K562 (cell line): ENCODE measurements at regions not wholly inside any gene's neighbourhood (a gene's known extent, or its start where the extent isn't known, plus 50 kb on each side); places are given as distances from the start of the nearest gene placed in this dataset.

Source experiments
- ATAC-seq: fragments of 200-7000 bp; cut with Tn5 transposase; 3 replicates; pipeline ENCODE4 v1.9.1; 2020; ENCODE audit warnings: moderate library complexity
- BruUV-seq: library from RNA; stranded (reverse); fragments of 400-500 nt; replicated peaks from 2 replicates; lab custom pipeline; 2021; lab: Mats Ljungman, UMichigan
- CTCF ChIA-PET: fragments of 300-600 bp; formaldehyde crosslinking; extraction: SDS; loops from one replicate; lab custom pipeline; 2021; ENCODE audit warnings: low intra/inter-chr PET ratio; lab: Yijun Ruan, JAX
- POLR2A ChIA-PET: fragments of 300-600, 350-650 bp; sonication (Branson Sonifier 250); formaldehyde crosslinking; extraction: SDS; loops from one replicate; lab custom pipeline; 2021; ENCODE audit warnings: antibody characterized with exemption, inconsistent platforms; lab: Yijun Ruan, JAX
- DNase-seq, 4 experiments: peaks; one replicate each; pipeline versions ENCODE4 v3.0.0 to v3.0.0-alpha.2; 2011 to 2018; ENCODE audit warnings: low spot score in 3 of 4, mixed read lengths in 3 of 4; ENCODE audit errors: extremely low read depth in 1 of 4
- FAIRE-seq: peaks from 2 replicates; lab custom pipeline; 2011; peaks lifted over from hg19 to GRCh38; lab: Jason Lieb, UNC
- H2AFZ ChIP-seq: 2 replicates; pipeline ENCODE4 v1.6.0; 2011; ENCODE audit warnings: low read depth, low read length, control low read depth, inconsistent platforms
- H3K27ac ChIP-seq: fragments of 200-600 bp; 3 replicates; pipeline ENCODE4 v1.8.0; 2011; ENCODE audit warnings: low read depth, mild to moderate bottlenecking, control low read depth, inconsistent platforms, low read length, moderate library complexity, mixed read lengths; ENCODE audit errors: extremely low read depth
- H3K27me3 ChIP-seq, 2 experiments: fragments of 300-600 bp in 1 of 2; 2 replicates in 1 of 2; 3 replicates in 1 of 2; pipeline versions ENCODE4 v1.6.0 to v1.8.0; 2011; ENCODE audit warnings: inconsistent platforms in 2 of 2, low read length in 2 of 2, mild to moderate bottlenecking in 1 of 2, mixed read lengths in 1 of 2, moderate library complexity in 1 of 2; ENCODE audit not compliant: control insufficient read depth in 2 of 2, insufficient read depth in 2 of 2
- H3K36me3 ChIP-seq: fragments of 300-600 bp; 3 replicates; pipeline ENCODE4 v1.8.0; 2011; ENCODE audit warnings: mild to moderate bottlenecking, low read length, inconsistent platforms; ENCODE audit not compliant: control insufficient read depth, insufficient read depth
- H3K4me1 ChIP-seq, 2 experiments: fragments of 200-600 bp in 1 of 2; replicated peaks in 1 of 2; 2 replicates in 1 of 2; 3 replicates in 1 of 2; pipeline versions ENCODE4 v1.5.1 to v1.8.0; 2011; ENCODE audit warnings: inconsistent platforms in 2 of 2, low read length in 2 of 2, mild to moderate bottlenecking in 1 of 2, mixed read lengths in 1 of 2, moderate library complexity in 1 of 2; ENCODE audit not compliant: control insufficient read depth in 2 of 2, insufficient read depth in 2 of 2
- H3K4me2 ChIP-seq: 2 replicates; pipeline ENCODE4 v1.6.1; 2011; ENCODE audit warnings: low read length, control low read depth, inconsistent platforms, mixed read lengths; ENCODE audit not compliant: insufficient read depth
- H3K4me3 ChIP-seq: fragments of 200-600 bp; sonication (generic), shearing (Covaris generic); 2 replicates; pipeline ENCODE4 v1.5.1; 2016; ENCODE audit warnings: control low read depth, inconsistent platforms
- H3K79me2 ChIP-seq: fragments of 200-600 bp; 3 replicates; pipeline ENCODE4 v1.8.0; 2011; ENCODE audit warnings: low read length, inconsistent platforms; ENCODE audit not compliant: control insufficient read depth, insufficient read depth
- H3K9ac ChIP-seq, 2 experiments: 2 replicates each; pipeline versions ENCODE4 v1.6.0 to v1.6.1; 2011; ENCODE audit warnings: low read depth in 2 of 2, low read length in 2 of 2, control low read depth in 1 of 2, inconsistent platforms in 1 of 2, mild to moderate bottlenecking in 1 of 2, mixed read lengths in 1 of 2; ENCODE audit not compliant: insufficient read depth in 1 of 2
- H3K9me1 ChIP-seq: one replicate; pipeline ENCODE4 v1.6.0; 2011; ENCODE audit warnings: inconsistent platforms, mild to moderate bottlenecking, low read length, moderate library complexity; ENCODE audit not compliant: control insufficient read depth, insufficient read depth
- H3K9me3 ChIP-seq: replicated peaks from 2 replicates; pipeline ENCODE4 v1.5.1; 2011; ENCODE audit warnings: low read depth, low read length, inconsistent platforms; ENCODE audit not compliant: control insufficient read depth, insufficient read depth
- H4K20me1 ChIP-seq: replicated peaks from 2 replicates; pipeline ENCODE4 v1.6.1; 2011; ENCODE audit warnings: low read length, inconsistent platforms, mixed read lengths; ENCODE audit not compliant: control insufficient read depth, insufficient read depth
- GATA2 ChIP-seq: sonication (generic); formaldehyde crosslinking; IDR thresholded peaks from 2 replicates; pipeline ENCODE4 v1.4.0; 2020; ENCODE audit warnings: mild to moderate bottlenecking, missing genetic modification reagents
- HSF4 ChIP-seq: fragments of 250-450 bp; sonication (Bioruptor Pico); IDR thresholded peaks from 2 replicates; pipeline ENCODE4 v2.1.2; 2022; ENCODE audit warnings: mild to moderate bottlenecking, moderate library complexity, borderline replicate concordance
- KLF6 ChIP-seq: fragments of 250-450 bp; sonication (Bioruptor Pico); IDR thresholded peaks from 2 replicates; pipeline ENCODE4 v1.4.0; 2020; ENCODE audit warnings: mild to moderate bottlenecking, moderate library complexity, borderline replicate concordance
- NCOR1 ChIP-seq: fragments of 450-650 bp; IDR thresholded peaks from 2 replicates; pipeline ENCODE4 v1.6.1; 2016; ENCODE audit warnings: mild to moderate bottlenecking, moderate library complexity
- SIN3A ChIP-seq, 2 experiments: fragments of 150-350 bp in 1 of 2; IDR thresholded peaks; 2 replicates each; pipeline ENCODE4 v1.6.1; 2011 to 2016; ENCODE audit warnings: borderline replicate concordance in 2 of 2, low read depth in 2 of 2, low read length in 2 of 2, mild to moderate bottlenecking in 2 of 2, moderate library complexity in 2 of 2; ENCODE audit not compliant: control insufficient read depth in 1 of 2
- ZC3H4 ChIP-seq: sonication (generic); formaldehyde crosslinking; IDR thresholded peaks from 2 replicates; pipeline ENCODE4 v1.9.0; 2021; ENCODE audit warnings: missing genetic modification reagents, borderline replicate concordance
- ZNF232 ChIP-seq: sonication (generic); formaldehyde crosslinking; IDR thresholded peaks from 2 replicates; pipeline ENCODE4 v1.8.0; 2022; ENCODE audit warnings: mild to moderate bottlenecking, missing genetic modification reagents
- ZNF263 ChIP-seq: sonication (generic); formaldehyde crosslinking; IDR thresholded peaks from 2 replicates; pipeline ENCODE4 v1.8.0; 2022; ENCODE audit warnings: mild to moderate bottlenecking, missing genetic modification reagents, borderline replicate concordance
- WGBS: fragments of 100-300 bp; shearing (Covaris generic); methylation state at CpG from one replicate; pipeline ENCODE4 v1.1.6; 2016; ENCODE audit warnings: low coverage, mixed read lengths; ENCODE audit not compliant: insufficient coverage; ENCODE audit errors: missing lambda C conversion rate; 5-methylcytosine and 5-hydroxymethylcytosine counted together
- in situ Hi-C: fragments of 300-500 bp; cut with MboI; formaldehyde crosslinking; loops from 4 replicates; pipeline ENCODE4 v1.15.0; 2018; ENCODE audit warnings: inconsistent platforms, mixed read lengths
- intact Hi-C: fragments of 100-400 bp; cut with micrococcal nuclease; formaldehyde crosslinking; loops from 2 replicates; pipeline ENCODE4 v1.14.2; 2022
- TF ChIP-seq, protein P1 (sequence below): fragments of 200-800 bp; sonication (Bioruptor generic); IDR thresholded peaks from 2 replicates; pipeline ENCODE4 v1.6.1; 2017; ENCODE audit warnings: missing genetic modification characterization, missing compliant biosample characterization
- TF ChIP-seq, protein P2 (sequence below): fragments of 150-350 bp; IDR thresholded peaks from 2 replicates; pipeline ENCODE4 v1.6.1; 2014; ENCODE audit warnings: low read depth, mild to moderate bottlenecking, low read length, borderline replicate concordance
- TF ChIP-seq, protein P3 (sequence below): sonication (generic); formaldehyde crosslinking; IDR thresholded peaks from 2 replicates; pipeline ENCODE4 v1.8.0; 2022; ENCODE audit warnings: mild to moderate bottlenecking, missing genetic modification reagents
- TF ChIP-seq, protein P4 (sequence below): sonication (generic); formaldehyde crosslinking; IDR thresholded peaks from 2 replicates; pipeline ENCODE4 v1.8.0; 2022; ENCODE audit warnings: mild to moderate bottlenecking, low read depth, missing genetic modification reagents
- TF ChIP-seq, protein P5 (sequence below), 2 experiments: fragments of 450-650 bp; conservative IDR thresholded peaks; 2 replicates each; pipeline ENCODE4 v1.6.1; 2017; ENCODE audit warnings: mild to moderate bottlenecking in 2 of 2, moderate library complexity in 2 of 2

DNA sequence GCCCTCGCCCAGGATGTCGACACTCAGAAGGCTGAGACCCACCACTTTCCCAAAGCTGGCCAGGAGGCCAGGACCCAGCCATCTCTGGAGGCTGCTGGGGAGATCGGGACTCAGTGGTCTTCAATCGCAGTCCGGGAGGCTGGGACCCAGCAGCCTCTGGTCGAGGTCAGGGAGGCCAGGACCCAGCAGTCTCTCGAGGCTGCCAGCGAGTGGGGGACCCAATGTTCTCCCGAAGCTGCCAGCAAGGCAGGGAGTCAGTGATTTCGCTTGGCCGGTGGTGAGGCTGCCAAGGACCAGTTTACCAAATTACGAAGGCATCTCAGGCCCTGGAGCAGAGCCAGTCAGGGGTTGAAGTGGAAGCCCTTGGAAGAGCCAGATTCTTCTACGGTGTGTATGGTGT lies 181.6 kb downstream of the NAF1 start:
- H3K9me1 ChIP-seq: no peaks in the 10 kb centered on the region
- H3K4me3 ChIP-seq: no peak overlapping the region
- H3K79me2 ChIP-seq: no peaks in the 10 kb centered on the region
- no peaks in the 10 kb centered on the region for H3K36me3 ChIP-seq
- peaks cover 0 to 9% of the 10 kb centered on the region in 2 experiments; a peak in 2 of 5 replicates for H3K27me3 ChIP-seq
- no peak overlapping the region for H3K4me2 ChIP-seq
- DNase-seq (no peak), ATAC-seq (no peak), FAIRE-seq (no peak)
- H3K9me3 ChIP-seq: no peaks in the 10 kb centered on the region
- no peak overlapping the region for H3K9ac ChIP-seq
- CTCF ChIA-PET: no interaction called here
- POLR2A ChIA-PET: no interaction called here
- no peaks in the 10 kb centered on the region for H4K20me1 ChIP-seq
- no TSS peak for BruUV-seq
- H3K4me1 ChIP-seq: no peaks in the 10 kb centered on the region
- intact Hi-C loops (no loop called here), in situ Hi-C loops (no loop called here)
- WGBS: 0% methylated on average over 12 of the region's 13 CpGs
- H3K27ac ChIP-seq: no peak overlapping the region
- no peak overlapping the region for H2AFZ ChIP-seq
- TF ChIP-seq NCOR1 (no peak), HSF4 (CRISPR knock-in tag) (no peak), ZC3H4 (no peak), SIN3A (IDR thresholded peaks at IDR 0.05; ENCODE audit: borderline replicate concordance in 2 of 2, control insufficient read depth in 1 of 2, low read depth in 2 of 2, low read length in 2 of 2) (no peak), KLF6 (no peak), GATA2 (CRISPR knock-in tag) (no peak), ZNF232 (CRISPR knock-in tag) (no peak), ZNF263 (CRISPR knock-in tag) (no peak)
- TF ChIP-seq, protein P1, sequence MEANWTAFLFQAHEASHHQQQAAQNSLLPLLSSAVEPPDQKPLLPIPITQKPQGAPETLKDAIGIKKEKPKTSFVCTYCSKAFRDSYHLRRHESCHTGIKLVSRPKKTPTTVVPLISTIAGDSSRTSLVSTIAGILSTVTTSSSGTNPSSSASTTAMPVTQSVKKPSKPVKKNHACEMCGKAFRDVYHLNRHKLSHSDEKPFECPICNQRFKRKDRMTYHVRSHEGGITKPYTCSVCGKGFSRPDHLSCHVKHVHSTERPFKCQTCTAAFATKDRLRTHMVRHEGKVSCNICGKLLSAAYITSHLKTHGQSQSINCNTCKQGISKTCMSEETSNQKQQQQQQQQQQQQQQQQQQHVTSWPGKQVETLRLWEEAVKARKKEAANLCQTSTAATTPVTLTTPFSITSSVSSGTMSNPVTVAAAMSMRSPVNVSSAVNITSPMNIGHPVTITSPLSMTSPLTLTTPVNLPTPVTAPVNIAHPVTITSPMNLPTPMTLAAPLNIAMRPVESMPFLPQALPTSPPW (CRISPR knock-in tag): no peak
- TF ChIP-seq, protein P2, sequence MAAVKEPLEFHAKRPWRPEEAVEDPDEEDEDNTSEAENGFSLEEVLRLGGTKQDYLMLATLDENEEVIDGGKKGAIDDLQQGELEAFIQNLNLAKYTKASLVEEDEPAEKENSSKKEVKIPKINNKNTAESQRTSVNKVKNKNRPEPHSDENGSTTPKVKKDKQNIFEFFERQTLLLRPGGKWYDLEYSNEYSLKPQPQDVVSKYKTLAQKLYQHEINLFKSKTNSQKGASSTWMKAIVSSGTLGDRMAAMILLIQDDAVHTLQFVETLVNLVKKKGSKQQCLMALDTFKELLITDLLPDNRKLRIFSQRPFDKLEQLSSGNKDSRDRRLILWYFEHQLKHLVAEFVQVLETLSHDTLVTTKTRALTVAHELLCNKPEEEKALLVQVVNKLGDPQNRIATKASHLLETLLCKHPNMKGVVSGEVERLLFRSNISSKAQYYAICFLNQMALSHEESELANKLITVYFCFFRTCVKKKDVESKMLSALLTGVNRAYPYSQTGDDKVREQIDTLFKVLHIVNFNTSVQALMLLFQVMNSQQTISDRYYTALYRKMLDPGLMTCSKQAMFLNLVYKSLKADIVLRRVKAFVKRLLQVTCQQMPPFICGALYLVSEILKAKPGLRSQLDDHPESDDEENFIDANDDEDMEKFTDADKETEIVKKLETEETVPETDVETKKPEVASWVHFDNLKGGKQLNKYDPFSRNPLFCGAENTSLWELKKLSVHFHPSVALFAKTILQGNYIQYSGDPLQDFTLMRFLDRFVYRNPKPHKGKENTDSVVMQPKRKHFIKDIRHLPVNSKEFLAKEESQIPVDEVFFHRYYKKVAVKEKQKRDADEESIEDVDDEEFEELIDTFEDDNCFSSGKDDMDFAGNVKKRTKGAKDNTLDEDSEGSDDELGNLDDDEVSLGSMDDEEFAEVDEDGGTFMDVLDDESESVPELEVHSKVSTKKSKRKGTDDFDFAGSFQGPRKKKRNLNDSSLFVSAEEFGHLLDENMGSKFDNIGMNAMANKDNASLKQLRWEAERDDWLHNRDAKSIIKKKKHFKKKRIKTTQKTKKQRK: no peak
- TF ChIP-seq, protein P3, sequence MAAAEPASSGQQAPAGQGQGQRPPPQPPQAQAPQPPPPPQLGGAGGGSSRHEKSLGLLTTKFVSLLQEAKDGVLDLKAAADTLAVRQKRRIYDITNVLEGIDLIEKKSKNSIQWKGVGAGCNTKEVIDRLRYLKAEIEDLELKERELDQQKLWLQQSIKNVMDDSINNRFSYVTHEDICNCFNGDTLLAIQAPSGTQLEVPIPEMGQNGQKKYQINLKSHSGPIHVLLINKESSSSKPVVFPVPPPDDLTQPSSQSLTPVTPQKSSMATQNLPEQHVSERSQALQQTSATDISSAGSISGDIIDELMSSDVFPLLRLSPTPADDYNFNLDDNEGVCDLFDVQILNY: no peak
- TF ChIP-seq, protein P4, sequence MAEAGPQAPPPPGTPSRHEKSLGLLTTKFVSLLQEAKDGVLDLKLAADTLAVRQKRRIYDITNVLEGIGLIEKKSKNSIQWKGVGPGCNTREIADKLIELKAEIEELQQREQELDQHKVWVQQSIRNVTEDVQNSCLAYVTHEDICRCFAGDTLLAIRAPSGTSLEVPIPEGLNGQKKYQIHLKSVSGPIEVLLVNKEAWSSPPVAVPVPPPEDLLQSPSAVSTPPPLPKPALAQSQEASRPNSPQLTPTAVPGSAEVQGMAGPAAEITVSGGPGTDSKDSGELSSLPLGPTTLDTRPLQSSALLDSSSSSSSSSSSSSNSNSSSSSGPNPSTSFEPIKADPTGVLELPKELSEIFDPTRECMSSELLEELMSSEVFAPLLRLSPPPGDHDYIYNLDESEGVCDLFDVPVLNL (CRISPR knock-in tag): no peak
- TF ChIP-seq, protein P5, sequence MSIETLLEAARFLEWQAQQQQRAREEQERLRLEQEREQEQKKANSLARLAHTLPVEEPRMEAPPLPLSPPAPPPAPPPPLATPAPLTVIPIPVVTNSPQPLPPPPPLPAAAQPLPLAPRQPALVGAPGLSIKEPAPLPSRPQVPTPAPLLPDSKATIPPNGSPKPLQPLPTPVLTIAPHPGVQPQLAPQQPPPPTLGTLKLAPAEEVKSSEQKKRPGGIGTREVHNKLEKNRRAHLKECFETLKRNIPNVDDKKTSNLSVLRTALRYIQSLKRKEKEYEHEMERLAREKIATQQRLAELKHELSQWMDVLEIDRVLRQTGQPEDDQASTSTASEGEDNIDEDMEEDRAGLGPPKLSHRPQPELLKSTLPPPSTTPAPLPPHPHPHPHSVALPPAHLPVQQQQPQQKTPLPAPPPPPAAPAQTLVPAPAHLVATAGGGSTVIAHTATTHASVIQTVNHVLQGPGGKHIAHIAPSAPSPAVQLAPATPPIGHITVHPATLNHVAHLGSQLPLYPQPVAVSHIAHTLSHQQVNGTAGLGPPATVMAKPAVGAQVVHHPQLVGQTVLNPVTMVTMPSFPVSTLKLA (conservative IDR thresholded peaks at IDR 0.05): no peak
